ENCODE measurements at regions not wholly inside any gene's neighbourhood (a gene's known extent, or its start where the extent isn't known, plus 50 kb on each side); places are given as distances from the start of the nearest gene placed in this dataset.
"Not testable (repeated sequence)": the region's sequence is repeated elsewhere in the genome, so short reads cannot be mapped to it uniquely, and the experiment has no call there.

GRCh38 chr12:84161296-84161695, 751.3 kb downstream of the SLC6A15 start:
- DNase-seq (ENCODE audit: low read depth in 2 of 3, low spot score in 2 of 3), result no peak

GRCh38 chr12:84159260-84159659, 753.3 kb downstream of the SLC6A15 start:
- DNase-seq (ENCODE audit: low read depth in 2 of 3, low spot score in 2 of 3), result no peak

GRCh38 chr12:84157170-84157569, 755.4 kb downstream of the SLC6A15 start:
- DNase-seq (ENCODE audit: low read depth in 2 of 3, low spot score in 2 of 3), result no peak

- not testable (repeated sequence) for DNase-seq (ENCODE audit: low read depth in 2 of 3, low spot score in 2 of 3)
Observed at GRCh38 chr12:84154991-84155930, 757.3 kb downstream of the SLC6A15 start.

GRCh38 chr12:84154439-84154990, 758.1 kb downstream of the SLC6A15 start:
- not testable (repeated sequence) for DNase-seq (ENCODE audit: low read depth in 2 of 3, low spot score in 2 of 3)

- DNase-seq (ENCODE audit: low read depth in 2 of 3, low spot score in 2 of 3), result no peak
Observed at GRCh38 chr12:84150201-84150600, 762.4 kb downstream of the SLC6A15 start.

GRCh38 chr12:84148335-84148734, 764.3 kb downstream of the SLC6A15 start:
- DNase-seq (ENCODE audit: low read depth in 2 of 3, low spot score in 2 of 3), result no peak

GRCh38 chr12:84136862-84137367, 775.7 kb downstream of the SLC6A15 start:
- no peak for DNase-seq (ENCODE audit: low read depth in 2 of 3, low spot score in 2 of 3)

- DNase-seq (ENCODE audit: low read depth in 2 of 3, low spot score in 2 of 3), result no peak
Observed at GRCh38 chr12:84135586-84136279, 776.9 kb downstream of the SLC6A15 start.

GRCh38 chr12:84134797-84135366, 777.7 kb downstream of the SLC6A15 start:
- no peak for DNase-seq (ENCODE audit: low read depth in 2 of 3, low spot score in 2 of 3)

GRCh38 chr12:84131076-84131475, 781.5 kb downstream of the SLC6A15 start:
- DNase-seq (ENCODE audit: low read depth in 2 of 3, low spot score in 2 of 3), result no peak

GRCh38 chr12:84128117-84128991, 784.2 kb downstream of the SLC6A15 start:
- no peak for DNase-seq (ENCODE audit: low read depth in 2 of 3, low spot score in 2 of 3)

- DNase-seq (ENCODE audit: low read depth in 2 of 3, low spot score in 2 of 3), result no peak
Observed at GRCh38 chr12:84124211-84124610, 788.4 kb downstream of the SLC6A15 start.

- DNase-seq (ENCODE audit: low read depth in 2 of 3, low spot score in 2 of 3), result no peak
Observed at GRCh38 chr12:84117190-84117589, 795.4 kb downstream of the SLC6A15 start.

- no peak for DNase-seq (ENCODE audit: low read depth in 2 of 3, low spot score in 2 of 3)
Observed at GRCh38 chr12:84113666-84114065, 798.9 kb downstream of the SLC6A15 start.

GRCh38 chr12:84103886-84104285, 808.7 kb downstream of the SLC6A15 start:
- not testable (repeated sequence) for DNase-seq (ENCODE audit: low read depth in 2 of 3, low spot score in 2 of 3)

GRCh38 chr12:84101963-84102362, 810.6 kb downstream of the SLC6A15 start:
- not testable (repeated sequence) for DNase-seq (ENCODE audit: low read depth in 2 of 3, low spot score in 2 of 3)

GRCh38 chr12:84099591-84099990, 813.0 kb downstream of the SLC6A15 start:
- peak in 1 of 3 donors; percentile 65 for DNase-seq (ENCODE audit: low read depth in 2 of 3, low spot score in 2 of 3)

GRCh38 chr12:84091651-84092050, 820.9 kb downstream of the SLC6A15 start:
- DNase-seq (ENCODE audit: low read depth in 2 of 3, low spot score in 2 of 3), result no peak

GRCh38 chr12:84089356-84089755, 823.2 kb downstream of the SLC6A15 start:
- no peak for DNase-seq (ENCODE audit: low read depth in 2 of 3, low spot score in 2 of 3)
